Parathyroid adenoma (tissue), 2 donors: ENCODE measurements at regions not wholly inside any gene's neighbourhood (a gene's known extent, or its start where the extent isn't known, plus 50 kb on each side); places are given as distances from the start of the nearest gene placed in this dataset.
"Not testable (repeated sequence)": the region's sequence is repeated elsewhere in the genome, so short reads cannot be mapped to it uniquely, and the experiment has no call there.

Source experiments
- H2AFZ ChIP-seq: fragments of 300-600 bp; sonication (generic); one replicate; pipeline ENCODE4 v1.7.0; 2017; ENCODE audit warnings: antibody characterized with exemption, mild to moderate bottlenecking
- H3K27ac ChIP-seq: fragments of 300-600 bp; sonication (generic); one replicate; pipeline ENCODE4 v1.7.0; 2017
- H3K27me3 ChIP-seq: fragments of 300-600 bp; sonication (generic); one replicate; pipeline ENCODE4 v1.7.0; 2017; ENCODE audit warnings: low read length; ENCODE audit not compliant: control insufficient read depth, insufficient read depth
- H3K36me3 ChIP-seq: fragments of 300-600 bp; sonication (generic); one replicate; pipeline ENCODE4 v1.7.0; 2017; ENCODE audit warnings: low read length; ENCODE audit not compliant: control insufficient read depth, insufficient read depth
- H3K4me1 ChIP-seq: fragments of 300-600 bp; sonication (generic); one replicate; pipeline ENCODE4 v1.7.0; 2017; ENCODE audit warnings: control low read depth
- H3K4me2 ChIP-seq: fragments of 300-600 bp; sonication (generic); one replicate; pipeline ENCODE4 v1.7.0; 2017; ENCODE audit warnings: low read length
- H3K4me3 ChIP-seq: fragments of 300-600 bp; sonication (generic); one replicate; pipeline ENCODE4 v1.7.0; 2017; ENCODE audit warnings: low read depth, low read length
- H3K79me2 ChIP-seq: fragments of 300-600 bp; sonication (generic); one replicate; pipeline ENCODE4 v1.7.0; 2017; ENCODE audit warnings: control low read depth
- H3K9ac ChIP-seq: fragments of 300-600 bp; sonication (generic); one replicate; pipeline ENCODE4 v1.7.0; 2017; ENCODE audit warnings: mild to moderate bottlenecking
- H3K9me3 ChIP-seq: fragments of 300-600 bp; sonication (generic); one replicate; pipeline ENCODE4 v1.7.0; 2017; ENCODE audit warnings: low read length; ENCODE audit not compliant: control insufficient read depth
- CTCF ChIP-seq: fragments of 300-600 bp; sonication (generic); IDR thresholded peaks from one replicate; pipeline ENCODE4 v1.7.0; 2017; ENCODE audit warnings: antibody characterized with exemption, mild to moderate bottlenecking
- donor health status: primary hyperparathyroidism.

- not testable (repeated sequence) for H3K4me1 ChIP-seq, H3K27me3 ChIP-seq, H3K4me3 ChIP-seq, H3K36me3 ChIP-seq, H3K9ac ChIP-seq, H2AFZ ChIP-seq, H3K4me2 ChIP-seq, H3K79me2 ChIP-seq, H3K27ac ChIP-seq, H3K9me3 ChIP-seq
Observed at GRCh38 chr2:87198422-87198821, 176.8 kb upstream of the PLGLB1 start.

GRCh38 chr2:87199228-87199627 is 177.6 kb upstream of the PLGLB1 start:
- not testable (repeated sequence) for H3K9me3 ChIP-seq, H3K27ac ChIP-seq, H3K4me2 ChIP-seq, H3K79me2 ChIP-seq, H3K27me3 ChIP-seq, H3K9ac ChIP-seq, H2AFZ ChIP-seq, H3K4me3 ChIP-seq, H3K4me1 ChIP-seq, H3K36me3 ChIP-seq

GRCh38 chr2:87204569-87205147 is 183.0 kb upstream of the PLGLB1 start:
- not testable (repeated sequence) for H3K36me3 ChIP-seq, H2AFZ ChIP-seq, H3K9ac ChIP-seq, H3K9me3 ChIP-seq, H3K79me2 ChIP-seq, H3K4me1 ChIP-seq, H3K4me3 ChIP-seq, H3K27ac ChIP-seq, H3K4me2 ChIP-seq, H3K27me3 ChIP-seq

- not testable (repeated sequence) for H2AFZ ChIP-seq, H3K4me2 ChIP-seq, H3K4me1 ChIP-seq, H3K4me3 ChIP-seq, H3K36me3 ChIP-seq, H3K27me3 ChIP-seq, H3K27ac ChIP-seq, H3K79me2 ChIP-seq, H3K9me3 ChIP-seq, H3K9ac ChIP-seq
Observed at GRCh38 chr2:87212938-87213337, 191.3 kb upstream of the PLGLB1 start.

- not testable (repeated sequence) for H3K27me3 ChIP-seq, H3K4me3 ChIP-seq, H3K79me2 ChIP-seq, H3K36me3 ChIP-seq, H3K4me2 ChIP-seq, H3K9me3 ChIP-seq, H3K27ac ChIP-seq, H2AFZ ChIP-seq, H3K4me1 ChIP-seq, H3K9ac ChIP-seq
Observed at GRCh38 chr2:87217005-87217404, 195.4 kb upstream of the PLGLB1 start.

- not testable (repeated sequence) for H3K27me3 ChIP-seq, H3K4me3 ChIP-seq, H2AFZ ChIP-seq, H3K9ac ChIP-seq, H3K27ac ChIP-seq, H3K79me2 ChIP-seq, H3K4me2 ChIP-seq, H3K36me3 ChIP-seq, H3K9me3 ChIP-seq, H3K4me1 ChIP-seq
- peak; percentile 34 for TF ChIP-seq CTCF
Observed at GRCh38 chr2:87217741-87218410, 196.2 kb upstream of the PLGLB1 start.

GRCh38 chr2:87220651-87221050 is 199.0 kb upstream of the PLGLB1 start:
- H3K9me3 ChIP-seq, H3K4me3 ChIP-seq, H3K4me1 ChIP-seq, H3K4me2 ChIP-seq, H3K27me3 ChIP-seq, H3K9ac ChIP-seq, H3K79me2 ChIP-seq, H3K27ac ChIP-seq, H2AFZ ChIP-seq, H3K36me3 ChIP-seq: not testable (repeated sequence)

GRCh38 chr2:87222131-87222530 is 200.5 kb upstream of the PLGLB1 start:
- not testable (repeated sequence) for H3K4me3 ChIP-seq, H3K4me2 ChIP-seq, H3K27me3 ChIP-seq, H3K79me2 ChIP-seq, H3K4me1 ChIP-seq, H3K27ac ChIP-seq, H3K9me3 ChIP-seq, H3K36me3 ChIP-seq, H3K9ac ChIP-seq, H2AFZ ChIP-seq

GRCh38 chr2:87223873-87224272 is 202.2 kb upstream of the PLGLB1 start:
- not testable (repeated sequence) for H3K36me3 ChIP-seq, H3K79me2 ChIP-seq, H3K4me3 ChIP-seq, H3K9me3 ChIP-seq, H3K4me1 ChIP-seq, H3K27me3 ChIP-seq, H2AFZ ChIP-seq, H3K9ac ChIP-seq, H3K4me2 ChIP-seq, H3K27ac ChIP-seq
